ENCODE measurements at regions not wholly inside any gene's neighbourhood (a gene's known extent, or its start where the extent isn't known, plus 50 kb on each side); places are given as distances from the start of the nearest gene placed in this dataset.

GRCh38 chr14:96956464-96957239, 159.5 kb downstream of the VRK1 start:
- Histone ChIP-seq H3K9me1 (replicated peaks; ENCODE audit: control insufficient read depth, extremely low read depth, insufficient read depth, low read length) (no peaks in the 10 kb centered on the region), H2AFZ (ENCODE audit: low read depth, low read length) (no peak overlapping the region), H3K9me3 (replicated peaks; ENCODE audit: control insufficient read depth, insufficient read depth, low read length) (peaks cover 2% of the 10 kb centered on the region), H3K4me2 (ENCODE audit: insufficient read depth, low read length) (no peak overlapping the region), H3K27me3 (ENCODE audit: control insufficient read depth in 2 of 2, insufficient read depth in 2 of 2, low read length in 2 of 2) (no peaks in the 10 kb centered on the region), H3K4me3 (replicated peaks in 1 of 3; ENCODE audit: insufficient read depth in 1 of 3, low read depth in 1 of 3, low read length in 3 of 3) (no peak overlapping the region), H3K27ac (ENCODE audit: insufficient read depth, low read depth, low read length) (no peak overlapping the region), H3K4me1 (ENCODE audit: control insufficient read depth, extremely low read depth, insufficient read depth, low read length) (no peaks in the 10 kb centered on the region), H4K20me1 (replicated peaks; ENCODE audit: control insufficient read depth, extremely low read depth, insufficient read depth, low read length) (no peaks in the 10 kb centered on the region), H3K79me2 (ENCODE audit: control insufficient read depth, insufficient read depth, low read length) (no peaks in the 10 kb centered on the region), H3K36me3 (ENCODE audit: control insufficient read depth in 2 of 2, extremely low read depth in 1 of 2, insufficient read depth in 2 of 2, low read length in 2 of 2) (no peaks in the 10 kb centered on the region), H3K9ac (replicated peaks; ENCODE audit: extremely low read depth, insufficient read depth, low read length) (no peak overlapping the region)
- FAIRE-seq (no peak), DNase-seq (ENCODE audit: low read depth, low spot score) (no peak)
- TF ChIP-seq MYC (IDR thresholded peaks at IDR 0.05; ENCODE audit: low read depth, low read length) (no peak), FOS (IDR thresholded peaks at IDR 0.05; ENCODE audit: borderline replicate concordance, insufficient read depth, low read length) (no peak), POLR2A (IDR thresholded peaks at IDR 0.05; ENCODE audit: low read depth, low read length) (no peak), CTCF (IDR thresholded peaks at IDR 0.05; ENCODE audit: extremely low read depth in 1 of 2, insufficient read depth in 1 of 2, low read depth in 1 of 2, low read length in 2 of 2) (no peak), EZH2 (IDR thresholded peaks at IDR 0.05; ENCODE audit: borderline replicate concordance, low read depth, low read length, severe bottlenecking) (no peak), GATA2 (IDR thresholded peaks at IDR 0.05; ENCODE audit: insufficient read depth, insufficient read length, low read depth, low read length) (no peak), JUN (IDR thresholded peaks at IDR 0.05; ENCODE audit: borderline replicate concordance, insufficient read depth, insufficient read length, low read depth) (no peak)
- no TSS peak for BruUV-seq (replicated peaks)
- ChIA-PET POLR2A (no interaction called here), CTCF (no interaction called here)
- dilution Hi-C loops (cut with MboI; ENCODE audit: extremely low pct_ligation_motif_present, low sequenced_read_pairs) = no loop called here
- intact Hi-C loops (cut with micrococcal nuclease) = no loop called here
